ENCODE measurements at regions not wholly inside any gene's neighbourhood (a gene's known extent, or its start where the extent isn't known, plus 50 kb on each side); places are given as distances from the start of the nearest gene placed in this dataset.

DNA sequence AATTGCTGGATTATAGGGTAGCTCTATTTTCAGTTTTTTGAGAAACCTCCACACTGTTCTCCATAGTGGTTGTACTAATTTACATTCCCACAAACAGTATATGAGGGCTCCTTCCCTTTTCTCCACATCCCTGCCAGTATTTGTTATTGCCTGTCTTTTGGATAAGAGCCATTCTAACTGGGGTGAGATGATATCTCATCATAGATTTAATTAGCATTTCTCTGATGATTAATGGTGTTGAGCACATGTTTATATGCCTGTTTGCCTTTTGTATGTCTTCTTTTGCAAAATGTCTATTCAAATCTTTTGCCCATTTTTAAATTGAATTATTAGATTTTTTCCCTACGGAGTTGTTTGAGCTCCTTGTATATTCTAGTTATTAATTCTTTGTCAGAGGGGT is 385.3 kb downstream of the CCER1 start:
- Mint-ChIP-seq H3K9me3 (peaks cover 25 to 28% of the 10 kb centered on the region in 2 experiments), H3K4me3 (no peak overlapping the region), H3K36me3 (ENCODE audit: insufficient read depth in 1 of 3, low read depth in 3 of 3) (peaks cover 9 to 29% (median 16%) of the 10 kb centered on the region in 3 experiments), H3K27ac (no peak overlapping the region), H3K27me3 (ENCODE audit: low read depth) (no peaks in the 10 kb centered on the region), H3K4me1 (peaks cover 0 to 9% of the 10 kb centered on the region in 2 experiments; a peak in 2 of 4 replicates)
- no peak overlapping the region for H3K56ac ChIP-seq (ENCODE audit: insufficient read length, low read depth, low read length)
- no peak overlapping the region for H4K8ac ChIP-seq (replicated peaks; ENCODE audit: insufficient read length, low read depth, low read length)
- no peak overlapping the region for H3K23ac ChIP-seq (ENCODE audit: insufficient read length, low read depth, low read length)
- H3K4ac ChIP-seq (ENCODE audit: low read depth, low read length), result no peak overlapping the region
- no peak overlapping the region for H2BK15ac ChIP-seq (ENCODE audit: low read depth, low read length)
- H4K91ac ChIP-seq (ENCODE audit: insufficient read length, low read depth, low read length), result no peak overlapping the region
- no peaks in the 10 kb centered on the region for H3K79me2 ChIP-seq (ENCODE audit: insufficient read depth, low read length)
- no peak overlapping the region for H2BK12ac ChIP-seq (ENCODE audit: insufficient read length, low read depth, low read length)
- no peaks in the 10 kb centered on the region for H3K23me2 ChIP-seq (ENCODE audit: insufficient read length, low read depth, low read length, poor library complexity, severe bottlenecking)
- H3K79me1 ChIP-seq (ENCODE audit: insufficient read depth, low read depth, low read length, poor library complexity, severe bottlenecking), result no peaks in the 10 kb centered on the region
- H2BK5ac ChIP-seq (ENCODE audit: insufficient read length, low read length), result no peak overlapping the region
- no peak overlapping the region for H2BK20ac ChIP-seq (ENCODE audit: low read depth, low read length, poor library complexity, severe bottlenecking)
- whole genome bisulfite sequencing (ENCODE audit: extremely low coverage, insufficient read length, low lambda C conversion rate), result no CpG with 5 or more reads among the region's 1 CpG
- no peak overlapping the region for H3K27ac ChIP-seq (ENCODE audit: insufficient read length, low read depth, low read length)
- no peaks in the 10 kb centered on the region for H3K4me1 ChIP-seq (ENCODE audit: insufficient read depth, low read length)
- H3K9me3 ChIP-seq (ENCODE audit: control insufficient read depth, low read depth, low read length), result peaks cover 5% of the 10 kb centered on the region
- H3K9ac ChIP-seq (ENCODE audit: extremely low read depth, insufficient read length, low read length), result no peak overlapping the region
- no peaks in the 10 kb centered on the region for H3K27me3 ChIP-seq (ENCODE audit: insufficient read depth, low read length)
- no peak overlapping the region for H3T11ph ChIP-seq (ENCODE audit: low read length)
- H3K4me2 ChIP-seq (ENCODE audit: insufficient read depth, insufficient read length, low read length), result no peak overlapping the region
- no peak overlapping the region for H2AFZ ChIP-seq (ENCODE audit: low read length)
- no peak overlapping the region for H4K5ac ChIP-seq (ENCODE audit: insufficient read length, low read depth, low read length)
- H2BK120ac ChIP-seq (ENCODE audit: low read depth, low read length, poor library complexity, severe bottlenecking), result no peak overlapping the region
- H3K14ac ChIP-seq (ENCODE audit: insufficient read depth, low read length), result no peak overlapping the region
- no peak overlapping the region for H2AK5ac ChIP-seq (ENCODE audit: insufficient read length, low read length)
- no peak overlapping the region for H3K18ac ChIP-seq (ENCODE audit: insufficient read length, low read depth, low read length)
- H4K20me1 ChIP-seq (ENCODE audit: control insufficient read depth, insufficient read depth, insufficient read length), result no peaks in the 10 kb centered on the region
- DNase-seq, result no peak
- no peak for TF ChIP-seq CTCF (conservative IDR thresholded peaks at IDR 0.05)

Measured in H9 (cell line).